Ascending aorta (tissue), 2 donors: ENCODE measurements at regions not wholly inside any gene's neighbourhood (a gene's known extent, or its start where the extent isn't known, plus 50 kb on each side); places are given as distances from the start of the nearest gene placed in this dataset.

Source experiments
- DNase-seq, 2 donors: peaks; one replicate each; pipeline ENCODE4 v3.0.0-alpha.2; 2019; ENCODE audit warnings: low spot score in 2 of 2
- H3K27ac ChIP-seq, 2 donors: fragments of 200-600 bp; sonication (generic); one replicate each; pipeline ENCODE4 v1.5.1; 2016 to 2017; ENCODE audit warnings: mild to moderate bottlenecking in 1 of 2
- H3K27me3 ChIP-seq: fragments of 200-600 bp; sonication (generic); one replicate; pipeline ENCODE4 v1.5.1; 2017
- H3K36me3 ChIP-seq, 2 donors: fragments of 200-600 bp; sonication (generic); one replicate each; pipeline ENCODE4 v1.5.1; 2016
- H3K4me1 ChIP-seq, 2 donors: fragments of 200-600 bp; sonication (generic); one replicate each; pipeline ENCODE4 v1.5.1; 2016 to 2017; ENCODE audit warnings: mild to moderate bottlenecking in 1 of 2
- H3K4me3 ChIP-seq, 2 donors: fragments of 200-600 bp; sonication (generic); one replicate each; pipeline ENCODE4 v1.5.1; 2016 to 2017; ENCODE audit warnings: mild to moderate bottlenecking in 1 of 2
- H3K9me3 ChIP-seq, 2 donors: fragments of 200-600 bp; sonication (generic); one replicate each; pipeline ENCODE4 v1.5.1; 2016
- CTCF ChIP-seq, 3 experiments: fragments of 200-600 bp in 2 of 3; fragments of 450-650 bp in 1 of 3; sonication (generic) in 2 of 3; IDR thresholded peaks; one replicate each; pipeline ENCODE4 v1.5.1; 2016 to 2019; ENCODE audit warnings: antibody characterized with exemption in 3 of 3, mild to moderate bottlenecking in 1 of 3, moderate library complexity in 1 of 3
- intact Hi-C: fragments of 100-400 bp; cut with DNase I; formaldehyde crosslinking; loops from one replicate; pipeline ENCODE4 v1.15.1; 2023

GRCh38 chr3:117126460-117126859 lies 416.9 kb downstream of the TUSC7 start:
- Histone ChIP-seq H3K4me3 (no peak overlapping the region), H3K9me3 (no peaks in the 10 kb centered on the region), H3K27ac (no peak overlapping the region), H3K27me3 (no peaks in the 10 kb centered on the region), H3K4me1 (no peaks in the 10 kb centered on the region), H3K36me3 (no peaks in the 10 kb centered on the region)
- intact Hi-C loops, result no loop called here
- DNase-seq, result no peak
- no peak for TF ChIP-seq CTCF (IDR thresholded peaks at IDR 0.05)

- Histone ChIP-seq H3K36me3 (no peaks in the 10 kb centered on the region), H3K4me1 (no peaks in the 10 kb centered on the region), H3K27me3 (no peaks in the 10 kb centered on the region), H3K27ac (no peak overlapping the region), H3K4me3 (no peak overlapping the region), H3K9me3 (no peaks in the 10 kb centered on the region)
- no peak for DNase-seq
- no peak for TF ChIP-seq CTCF (IDR thresholded peaks at IDR 0.05)
- intact Hi-C loops, result no loop called here
These were observed 417.5 kb downstream of the TUSC7 start for GRCh38 chr3:117126946-117127546.

GRCh38 chr3:117128133-117128532 lies 418.6 kb downstream of the TUSC7 start:
- Histone ChIP-seq H3K4me1 (no peaks in the 10 kb centered on the region), H3K27me3 (no peaks in the 10 kb centered on the region), H3K4me3 (no peak overlapping the region), H3K9me3 (no peaks in the 10 kb centered on the region), H3K27ac (no peak overlapping the region), H3K36me3 (no peaks in the 10 kb centered on the region)
- no peak for DNase-seq
- TF ChIP-seq CTCF (IDR thresholded peaks at IDR 0.05), result no peak
- intact Hi-C loops, result no loop called here

GRCh38 chr3:117128872-117129271 lies 419.3 kb downstream of the TUSC7 start:
- DNase-seq, result no peak
- intact Hi-C loops, result no loop called here
- TF ChIP-seq CTCF (IDR thresholded peaks at IDR 0.05), result no peak
- H3K4me3 ChIP-seq, result no peak overlapping the region
- H3K27ac ChIP-seq, result no peak overlapping the region
- H3K36me3 ChIP-seq, result no peaks in the 10 kb centered on the region
- no peaks in the 10 kb centered on the region for H3K4me1 ChIP-seq
- no peaks in the 10 kb centered on the region for H3K27me3 ChIP-seq
- no peaks in the 10 kb centered on the region for H3K9me3 ChIP-seq

- TF ChIP-seq CTCF (IDR thresholded peaks at IDR 0.05), result no peak
- intact Hi-C loops, result no loop called here
- H3K4me3 ChIP-seq, result no peak overlapping the region
These were observed 419.9 kb downstream of the TUSC7 start for GRCh38 chr3:117129516-117129915.

GRCh38 chr3:117130222-117130621 lies 420.6 kb downstream of the TUSC7 start:
- Histone ChIP-seq H3K27ac (no peak overlapping the region), H3K27me3 (no peaks in the 10 kb centered on the region), H3K9me3 (no peaks in the 10 kb centered on the region), H3K4me1 (no peaks in the 10 kb centered on the region), H3K36me3 (no peaks in the 10 kb centered on the region), H3K4me3 (no peak overlapping the region)
- intact Hi-C loops, result no loop called here
- TF ChIP-seq CTCF (IDR thresholded peaks at IDR 0.05), result no peak
- no peak for DNase-seq

More at GRCh38 chr3:117129516-117129915, 419.9 kb downstream of the TUSC7 start:
- Histone ChIP-seq H3K27me3 (no peaks in the 10 kb centered on the region), H3K9me3 (no peaks in the 10 kb centered on the region), H3K27ac (no peak overlapping the region), H3K36me3 (no peaks in the 10 kb centered on the region), H3K4me1 (no peaks in the 10 kb centered on the region)
- DNase-seq, result no peak
